Mesenchymal stem cell (in vitro differentiated cells and primary cell): ENCODE measurements at regions not wholly inside any gene's neighbourhood (a gene's known extent, or its start where the extent isn't known, plus 50 kb on each side); places are given as distances from the start of the nearest gene placed in this dataset.
"Not testable (repeated sequence)": the region's sequence is repeated elsewhere in the genome, so short reads cannot be mapped to it uniquely, and the experiment has no call there.

ENCODE experiments used
- DNase-seq: peaks from one replicate; pipeline ENCODE4 v3.0.0-alpha.2; 2013
- H2AFZ ChIP-seq: one replicate; pipeline ENCODE4 v1.6.1; 2013; ENCODE audit warnings: low read depth, mild to moderate bottlenecking, control low read depth, inconsistent platforms, low read length, moderate library complexity
- H2AK5ac ChIP-seq: 2 replicates; pipeline ENCODE4 v1.6.1; 2013; ENCODE audit warnings: low read length, moderate library complexity, mild to moderate bottlenecking, inconsistent platforms; ENCODE audit not compliant: severe bottlenecking
- H2BK120ac ChIP-seq: one replicate; pipeline ENCODE4 v1.6.1; 2013; ENCODE audit warnings: low read depth, mild to moderate bottlenecking, inconsistent platforms, low read length, moderate library complexity
- H2BK12ac ChIP-seq, 2 experiments: one replicate each; pipeline ENCODE4 v1.6.1; 2013; ENCODE audit warnings: inconsistent platforms in 2 of 2, low read length in 2 of 2, mild to moderate bottlenecking in 2 of 2, moderate library complexity in 2 of 2, control low read depth in 1 of 2
- H2BK15ac ChIP-seq: one replicate; pipeline ENCODE4 v1.6.1; 2013; ENCODE audit warnings: mild to moderate bottlenecking, low read depth, inconsistent platforms; ENCODE audit not compliant: poor library complexity, severe bottlenecking
- H2BK5ac ChIP-seq: 2 replicates; pipeline ENCODE4 v1.6.1; 2013; ENCODE audit warnings: low read depth, mild to moderate bottlenecking, low read length, control low read depth, inconsistent platforms; ENCODE audit not compliant: poor library complexity, severe bottlenecking
- H3K14ac ChIP-seq, 2 experiments: one replicate each; pipeline ENCODE4 v1.6.1; 2013; ENCODE audit warnings: inconsistent platforms in 2 of 2, low read length in 2 of 2, control low read depth in 1 of 2, mild to moderate bottlenecking in 1 of 2, moderate library complexity in 1 of 2
- H3K18ac ChIP-seq, 2 experiments: one replicate each; pipeline ENCODE4 v1.6.1; 2013; ENCODE audit warnings: inconsistent platforms in 2 of 2, low read length in 2 of 2, control low read depth in 1 of 2, low read depth in 1 of 2, mild to moderate bottlenecking in 1 of 2
- H3K23ac ChIP-seq, 2 experiments: one replicate each; pipeline ENCODE4 v1.6.1; 2013; ENCODE audit warnings: inconsistent platforms in 2 of 2, low read length in 2 of 2, mild to moderate bottlenecking in 2 of 2, moderate library complexity in 2 of 2, control low read depth in 1 of 2
- H3K27ac ChIP-seq: 2 replicates; pipeline ENCODE4 v1.5.1; 2013; ENCODE audit warnings: mild to moderate bottlenecking, moderate library complexity, low read length, control low read depth, inconsistent platforms; ENCODE audit not compliant: poor library complexity, severe bottlenecking
- H3K27me3 ChIP-seq, 2 experiments: 2 replicates each; pipeline versions ENCODE4 v1.6.1 to v1.7.0; 2013; ENCODE audit warnings: low read length in 2 of 2, mild to moderate bottlenecking in 2 of 2, moderate library complexity in 2 of 2, control low read depth in 1 of 2, inconsistent platforms in 1 of 2; ENCODE audit not compliant: control insufficient read depth in 1 of 2, insufficient read depth in 1 of 2
- H3K36me3 ChIP-seq, 2 experiments: 2 replicates each; pipeline versions ENCODE4 v1.6.1 to v1.7.0; 2013; ENCODE audit warnings: low read length in 2 of 2, control low read depth in 1 of 2, inconsistent platforms in 1 of 2, low read depth in 1 of 2, mild to moderate bottlenecking in 1 of 2; ENCODE audit not compliant: insufficient read depth in 2 of 2, control insufficient read depth in 1 of 2
- H3K4ac ChIP-seq, 2 experiments: one replicate each; pipeline ENCODE4 v1.6.1; 2013; ENCODE audit warnings: inconsistent platforms in 2 of 2, low read length in 2 of 2, mild to moderate bottlenecking in 2 of 2, moderate library complexity in 2 of 2, control low read depth in 1 of 2, low read depth in 1 of 2
- H3K4me1 ChIP-seq: 2 replicates; pipeline ENCODE4 v1.6.1; 2013; ENCODE audit warnings: low read depth, low read length, control low read depth; ENCODE audit not compliant: control insufficient read depth, insufficient read depth
- H3K4me2 ChIP-seq: 2 replicates; pipeline ENCODE4 v1.6.1; 2013; ENCODE audit warnings: low read length, mild to moderate bottlenecking, inconsistent platforms; ENCODE audit not compliant: poor library complexity, severe bottlenecking
- H3K4me3 ChIP-seq, 2 experiments: 2 replicates each; pipeline versions ENCODE4 v1.5.1 to v1.7.0; 2013; ENCODE audit warnings: low read length in 2 of 2, mild to moderate bottlenecking in 2 of 2, control low read depth in 1 of 2, low read depth in 1 of 2; ENCODE audit not compliant: insufficient read depth in 1 of 2
- H3K79me1 ChIP-seq: replicated peaks from 2 replicates; pipeline ENCODE4 v1.6.1; 2013; ENCODE audit warnings: mild to moderate bottlenecking, control low read depth, low read length, inconsistent platforms; ENCODE audit not compliant: poor library complexity, severe bottlenecking
- H3K9ac ChIP-seq: 2 replicates; pipeline ENCODE4 v1.7.0; 2013; ENCODE audit warnings: mild to moderate bottlenecking, low read length, moderate library complexity
- H3K9me3 ChIP-seq: 2 replicates; pipeline ENCODE4 v1.7.0; 2013; ENCODE audit warnings: mild to moderate bottlenecking, low read length; ENCODE audit not compliant: control insufficient read depth
- H4K8ac ChIP-seq: one replicate; pipeline ENCODE4 v1.6.1; 2013; ENCODE audit warnings: inconsistent platforms, mild to moderate bottlenecking, low read length, moderate library complexity
- H4K91ac ChIP-seq: one replicate; pipeline ENCODE4 v1.6.1; 2013; ENCODE audit warnings: mild to moderate bottlenecking, low read length, inconsistent platforms
- WGBS: methylation state at CpG from one replicate; pipeline ENCODE4 v1.1.7; 2013; ENCODE audit warnings: mixed read lengths; 5-methylcytosine and 5-hydroxymethylcytosine counted together

GRCh38 chr7:153974603-153975002 lies 77.6 kb upstream of the DPP6 start:
- H2BK15ac ChIP-seq, H3K4me1 ChIP-seq, DNase-seq, H3K79me1 ChIP-seq, H3K27ac ChIP-seq, H3K36me3 ChIP-seq, H3K18ac ChIP-seq, H3K4me2 ChIP-seq, H3K4me3 ChIP-seq, H3K4ac ChIP-seq, H3K27me3 ChIP-seq, H3K9ac ChIP-seq, H2BK5ac ChIP-seq, H3K9me3 ChIP-seq, H2AFZ ChIP-seq, H4K91ac ChIP-seq, H3K14ac ChIP-seq, H3K23ac ChIP-seq, H4K8ac ChIP-seq, H2AK5ac ChIP-seq, H2BK120ac ChIP-seq, H2BK12ac ChIP-seq: not testable (repeated sequence)
- 50% methylated on average over 3 of the region's 6 CpGs for WGBS

- not testable (repeated sequence) for H2AFZ ChIP-seq, H3K4ac ChIP-seq, H2AK5ac ChIP-seq, H3K27me3 ChIP-seq, H3K4me2 ChIP-seq, H3K36me3 ChIP-seq, H3K79me1 ChIP-seq, H2BK12ac ChIP-seq, H3K14ac ChIP-seq, H3K4me1 ChIP-seq, H4K91ac ChIP-seq, DNase-seq, H2BK120ac ChIP-seq, H3K23ac ChIP-seq, H3K4me3 ChIP-seq, H3K18ac ChIP-seq, H3K9ac ChIP-seq, H3K27ac ChIP-seq, H2BK15ac ChIP-seq, H4K8ac ChIP-seq, H2BK5ac ChIP-seq, H3K9me3 ChIP-seq
- 72% methylated on average over 6 of the region's 6 CpGs for WGBS
These were observed 75.5 kb upstream of the DPP6 start for GRCh38 chr7:153976745-153977144.

- not testable (repeated sequence) for H3K9me3 ChIP-seq, H2AFZ ChIP-seq, H2BK12ac ChIP-seq, H2BK120ac ChIP-seq, H2BK5ac ChIP-seq, H2BK15ac ChIP-seq, H4K8ac ChIP-seq, DNase-seq, H3K36me3 ChIP-seq, H3K4me2 ChIP-seq, H3K4ac ChIP-seq, H3K14ac ChIP-seq, H2AK5ac ChIP-seq, H3K18ac ChIP-seq, H3K79me1 ChIP-seq, H3K23ac ChIP-seq, H3K9ac ChIP-seq, H3K4me3 ChIP-seq, H3K4me1 ChIP-seq, H3K27me3 ChIP-seq, H4K91ac ChIP-seq, H3K27ac ChIP-seq
- WGBS: 45% methylated on average over 6 of the region's 6 CpGs
These were observed 69.0 kb upstream of the DPP6 start for GRCh38 chr7:153983186-153983585.

- not testable (repeated sequence) for H3K9me3 ChIP-seq, H3K4me3 ChIP-seq, H3K23ac ChIP-seq, H4K8ac ChIP-seq, H2BK15ac ChIP-seq, H2BK120ac ChIP-seq, H2AK5ac ChIP-seq, H3K14ac ChIP-seq, H3K36me3 ChIP-seq, H3K4me1 ChIP-seq, H3K18ac ChIP-seq, H3K27ac ChIP-seq, H4K91ac ChIP-seq, H3K27me3 ChIP-seq, DNase-seq, H2BK12ac ChIP-seq, H3K4ac ChIP-seq, H2AFZ ChIP-seq, H2BK5ac ChIP-seq, H3K9ac ChIP-seq, H3K79me1 ChIP-seq, H3K4me2 ChIP-seq
- WGBS: 82% methylated on average over 12 of the region's 23 CpGs
These were observed 63.1 kb upstream of the DPP6 start for GRCh38 chr7:153989066-153989627.
